Activated B cell treated with CpG ODN at 0.5 μM for 24 hours (primary cell): ENCODE measurements at regions not wholly inside any gene's neighbourhood (a gene's known extent, or its start where the extent isn't known, plus 50 kb on each side); places are given as distances from the start of the nearest gene placed in this dataset.

Source experiments
- ATAC-seq: fragments of 200-7000 bp; cut with Tn5 transposase; one replicate; pipeline ENCODE4 v1.10.0; 2021; ENCODE audit warnings: low read depth, mild to moderate bottlenecking, moderate library complexity
- CTCF ChIA-PET: fragments of 350-600 bp; sonication (Branson Sonifier 250); formaldehyde crosslinking; loops from one replicate; lab custom pipeline; 2021; ENCODE audit warnings: antibody characterized with exemption; lab: Charles Lee
- POLR2A ChIA-PET: fragments of 350-600 bp; sonication (Branson Sonifier 250); formaldehyde crosslinking; loops from one replicate; lab custom pipeline; 2021; ENCODE audit warnings: antibody characterized with exemption; lab: Charles Lee
- DNase-seq: peaks from one replicate; pipeline ENCODE4 v3.0.0; 2022
- H3K27ac Mint-ChIP-seq: one replicate; pipeline ENCODE4 v1.8.0; 2020; ENCODE audit warnings: mixed read lengths
- H3K27me3 Mint-ChIP-seq: one replicate; pipeline ENCODE4 v1.8.0; 2021; ENCODE audit warnings: mixed read lengths
- H3K36me3 Mint-ChIP-seq: one replicate; pipeline ENCODE4 v1.8.0; 2021; ENCODE audit warnings: low read depth, mixed read lengths
- H3K4me1 Mint-ChIP-seq: one replicate; pipeline ENCODE4 v1.8.0; 2021; ENCODE audit warnings: mixed read lengths
- H3K4me3 Mint-ChIP-seq: one replicate; pipeline ENCODE4 v1.8.0; 2020; ENCODE audit warnings: mild to moderate bottlenecking, mixed read lengths
- H3K9me3 Mint-ChIP-seq: one replicate; pipeline ENCODE4 v1.8.0; 2020; ENCODE audit warnings: mixed read lengths
- intact Hi-C: fragments of 100-400 bp; cut with micrococcal nuclease; formaldehyde crosslinking; loops from one replicate; pipeline ENCODE4 v1.15.1; 2024
- TF ChIP-seq, protein P1 (sequence below): fragments of 200-600 bp; IDR thresholded peaks from one replicate; pipeline ENCODE4 v1.8.0; 2022; ENCODE audit warnings: antibody characterized with exemption, mild to moderate bottlenecking

DNA sequence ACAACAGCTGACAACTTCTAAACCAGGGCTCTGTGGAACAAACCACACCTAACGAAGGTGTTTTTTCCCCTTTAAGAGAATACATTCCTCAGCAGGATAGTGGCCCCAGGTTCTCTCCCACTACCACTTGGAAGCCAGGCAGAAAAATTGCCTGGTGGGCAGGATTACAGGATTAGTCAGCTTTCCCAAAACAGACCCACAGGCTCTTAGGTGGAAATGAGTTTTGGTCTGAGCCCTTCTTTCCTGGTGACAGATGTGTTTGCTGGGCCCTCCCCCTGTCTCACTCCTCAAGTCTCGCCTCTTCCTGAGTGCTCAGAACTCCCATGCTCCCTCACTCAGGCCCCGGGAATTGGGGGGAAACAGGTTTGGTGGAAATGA lies 139.4 kb upstream of the HAAO start:
- H3K36me3 Mint-ChIP-seq = no peaks in the 10 kb centered on the region
- H3K4me3 Mint-ChIP-seq = no peak overlapping the region
- ChIA-PET CTCF (no interaction called here), POLR2A (no interaction called here)
- no peaks in the 10 kb centered on the region for H3K4me1 Mint-ChIP-seq
- H3K9me3 Mint-ChIP-seq = no peaks in the 10 kb centered on the region
- intact Hi-C loops = no loop called here
- no peak overlapping the region for H3K27ac Mint-ChIP-seq
- TF ChIP-seq, protein P1, sequence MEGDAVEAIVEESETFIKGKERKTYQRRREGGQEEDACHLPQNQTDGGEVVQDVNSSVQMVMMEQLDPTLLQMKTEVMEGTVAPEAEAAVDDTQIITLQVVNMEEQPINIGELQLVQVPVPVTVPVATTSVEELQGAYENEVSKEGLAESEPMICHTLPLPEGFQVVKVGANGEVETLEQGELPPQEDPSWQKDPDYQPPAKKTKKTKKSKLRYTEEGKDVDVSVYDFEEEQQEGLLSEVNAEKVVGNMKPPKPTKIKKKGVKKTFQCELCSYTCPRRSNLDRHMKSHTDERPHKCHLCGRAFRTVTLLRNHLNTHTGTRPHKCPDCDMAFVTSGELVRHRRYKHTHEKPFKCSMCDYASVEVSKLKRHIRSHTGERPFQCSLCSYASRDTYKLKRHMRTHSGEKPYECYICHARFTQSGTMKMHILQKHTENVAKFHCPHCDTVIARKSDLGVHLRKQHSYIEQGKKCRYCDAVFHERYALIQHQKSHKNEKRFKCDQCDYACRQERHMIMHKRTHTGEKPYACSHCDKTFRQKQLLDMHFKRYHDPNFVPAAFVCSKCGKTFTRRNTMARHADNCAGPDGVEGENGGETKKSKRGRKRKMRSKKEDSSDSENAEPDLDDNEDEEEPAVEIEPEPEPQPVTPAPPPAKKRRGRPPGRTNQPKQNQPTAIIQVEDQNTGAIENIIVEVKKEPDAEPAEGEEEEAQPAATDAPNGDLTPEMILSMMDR = no peak
- no peak for DNase-seq
- no peak for ATAC-seq
- peaks cover 8% of the 10 kb centered on the region for H3K27me3 Mint-ChIP-seq

DNA sequence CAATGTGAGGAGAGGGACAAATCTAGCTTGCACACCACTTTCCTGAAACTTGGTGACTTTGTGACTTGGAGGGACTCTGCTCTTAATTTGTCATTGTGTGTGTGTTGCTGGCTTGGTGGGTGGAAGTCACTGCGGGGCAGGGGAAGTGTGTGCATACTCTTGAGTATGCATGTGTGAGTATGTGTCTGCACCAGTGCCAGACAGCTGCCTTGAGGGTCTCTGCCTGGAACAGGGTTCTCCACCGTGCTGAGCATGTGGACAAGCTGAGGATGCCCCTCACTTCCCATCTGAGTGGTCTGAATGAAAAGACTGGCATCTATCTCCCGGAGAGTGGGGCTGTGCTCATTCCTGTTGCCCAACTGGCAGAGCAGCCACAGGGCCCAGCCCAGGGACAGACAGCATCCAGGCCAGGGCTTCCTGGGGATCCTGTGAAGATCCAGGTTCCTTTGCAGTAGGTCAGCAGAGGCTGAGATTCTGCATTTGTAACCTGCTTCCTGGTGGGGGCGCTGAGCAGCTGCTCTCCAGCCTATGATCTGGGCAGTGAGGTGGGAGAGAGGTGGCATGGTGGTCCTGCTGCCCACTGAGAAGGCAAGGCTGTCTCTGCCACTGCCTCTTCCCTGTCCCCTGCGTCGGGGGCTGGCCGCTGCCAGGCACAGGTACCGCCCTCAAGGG lies 138.9 kb upstream of the HAAO start:
- ChIA-PET POLR2A (no interaction called here), CTCF (no interaction called here)
- TF ChIP-seq, protein P1 = no peak
- no peaks in the 10 kb centered on the region for H3K36me3 Mint-ChIP-seq
- H3K4me1 Mint-ChIP-seq = no peaks in the 10 kb centered on the region
- no peak overlapping the region for H3K27ac Mint-ChIP-seq
- ATAC-seq (no peak), DNase-seq (no peak)
- H3K9me3 Mint-ChIP-seq = no peaks in the 10 kb centered on the region
- intact Hi-C loops = no loop called here
- H3K27me3 Mint-ChIP-seq = peaks cover 8% of the 10 kb centered on the region
- no peak overlapping the region for H3K4me3 Mint-ChIP-seq

DNA sequence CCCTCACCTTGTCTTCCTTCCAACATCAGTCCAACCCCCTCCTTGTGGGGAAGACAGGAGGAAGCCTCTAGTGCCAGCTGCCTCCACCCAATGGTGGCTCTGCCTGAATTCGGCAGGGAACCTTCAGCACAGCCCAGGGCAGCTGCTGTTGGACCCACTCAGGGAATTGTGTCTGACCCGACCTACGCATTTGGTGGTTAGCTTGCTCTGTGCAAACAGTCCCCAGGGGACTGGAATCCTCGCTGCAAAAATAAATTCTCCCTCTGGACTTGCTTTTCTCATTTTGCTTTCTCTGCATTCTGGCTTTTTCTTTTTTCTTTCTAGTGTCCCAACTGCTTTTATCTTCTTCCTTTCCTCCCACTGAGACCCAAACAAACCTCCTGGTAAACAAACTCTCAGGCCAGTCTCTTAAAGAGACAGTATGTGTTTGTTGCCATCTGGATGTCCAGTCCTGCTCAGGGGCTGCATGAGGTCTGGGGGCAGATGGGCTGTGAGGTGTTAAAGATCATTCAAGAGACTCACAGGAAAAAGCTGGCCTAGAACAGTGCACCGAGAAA lies 137.7 kb upstream of the HAAO start:
- ChIA-PET CTCF (no interaction called here), POLR2A (no interaction called here)
- TF ChIP-seq, protein P1 = no peak
- no peak overlapping the region for H3K4me3 Mint-ChIP-seq
- H3K27me3 Mint-ChIP-seq = peaks cover 11% of the 10 kb centered on the region
- no peaks in the 10 kb centered on the region for H3K4me1 Mint-ChIP-seq
- DNase-seq = no peak
- intact Hi-C loops = no loop called here
- ATAC-seq = no peak
- H3K36me3 Mint-ChIP-seq = no peaks in the 10 kb centered on the region
- H3K9me3 Mint-ChIP-seq = no peaks in the 10 kb centered on the region
- no peak overlapping the region for H3K27ac Mint-ChIP-seq

DNA sequence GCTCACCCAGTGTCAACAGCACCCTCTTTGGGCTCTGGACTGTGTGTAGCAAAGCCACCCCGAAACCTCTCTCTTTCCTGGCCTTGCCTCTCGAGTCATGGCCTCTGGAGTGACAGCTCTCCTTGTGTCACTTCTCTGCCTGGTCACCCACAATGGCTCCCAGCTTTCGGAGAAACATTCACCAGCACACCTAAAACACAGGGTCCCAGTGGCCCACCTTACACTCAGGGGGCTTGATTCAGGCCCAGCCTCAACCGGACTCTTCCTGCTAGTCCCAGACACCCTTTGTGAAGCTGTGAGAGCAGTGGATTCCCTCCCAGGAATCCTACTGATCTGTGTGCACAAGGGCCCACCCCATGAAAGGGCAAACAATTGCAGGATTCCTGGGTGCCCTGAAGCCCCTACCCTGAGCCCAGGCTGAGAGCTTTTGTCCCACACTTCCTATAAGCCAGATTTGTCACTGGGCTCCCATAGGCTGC lies 137.2 kb upstream of the HAAO start:
- no peak overlapping the region for H3K27ac Mint-ChIP-seq
- intact Hi-C loops = no loop called here
- peaks cover 11% of the 10 kb centered on the region for H3K27me3 Mint-ChIP-seq
- TF ChIP-seq, protein P1 = no peak
- H3K4me1 Mint-ChIP-seq = no peaks in the 10 kb centered on the region
- ATAC-seq (no peak), DNase-seq (no peak)
- ChIA-PET CTCF (no interaction called here), POLR2A (no interaction called here)
- no peaks in the 10 kb centered on the region for H3K36me3 Mint-ChIP-seq
- H3K4me3 Mint-ChIP-seq = no peak overlapping the region
- H3K9me3 Mint-ChIP-seq = no peaks in the 10 kb centered on the region

DNA sequence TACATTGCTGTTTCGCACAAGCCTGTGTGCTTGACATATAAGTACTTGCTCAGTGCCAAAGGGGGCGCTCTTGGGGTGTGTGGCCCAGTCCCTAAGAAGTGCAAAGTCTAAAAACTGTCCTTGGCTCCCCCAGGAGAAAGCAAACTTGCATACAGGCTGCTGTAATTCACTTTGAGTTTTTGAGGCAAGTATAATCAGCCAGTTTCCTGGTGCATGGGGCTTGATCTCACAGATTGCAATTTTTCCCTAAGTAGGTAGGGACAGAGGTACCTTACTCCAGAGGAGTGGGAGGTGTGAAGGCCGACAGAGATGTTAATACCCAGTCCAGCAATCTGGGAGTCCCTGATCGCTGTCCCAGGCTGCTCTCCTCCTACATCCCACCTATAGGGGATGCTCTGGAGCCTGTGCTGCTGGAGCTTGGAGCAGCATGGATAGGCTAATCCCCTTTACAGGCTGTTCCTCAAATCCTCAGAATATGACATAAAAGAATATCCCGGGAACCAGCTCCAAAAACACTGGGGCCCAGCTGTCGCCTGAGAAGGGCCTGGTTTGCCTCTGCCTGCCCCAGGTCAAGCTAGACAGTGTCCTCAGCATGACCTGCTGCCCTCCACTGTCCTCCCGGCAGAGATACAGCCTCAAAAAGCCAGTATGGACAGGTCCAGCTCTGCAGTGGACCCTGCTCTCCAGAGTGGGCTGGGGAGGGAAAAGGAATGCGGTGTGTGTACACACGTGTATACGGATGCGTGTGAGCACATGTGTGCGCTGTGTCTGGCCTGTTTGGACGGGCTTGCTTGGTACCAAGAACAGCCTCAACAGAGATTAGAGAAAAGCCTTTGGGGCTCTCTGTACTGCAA lies 136.5 kb upstream of the HAAO start:
- intact Hi-C loops = no loop called here
- H3K27me3 Mint-ChIP-seq = peaks cover 11% of the 10 kb centered on the region
- H3K4me3 Mint-ChIP-seq = no peak overlapping the region
- H3K36me3 Mint-ChIP-seq = no peaks in the 10 kb centered on the region
- ATAC-seq (no peak), DNase-seq (no peak)
- TF ChIP-seq, protein P1 = no peak
- CTCF ChIA-PET = no interaction called here
- no peak overlapping the region for H3K27ac Mint-ChIP-seq
- H3K4me1 Mint-ChIP-seq = no peaks in the 10 kb centered on the region
- POLR2A ChIA-PET = no interaction called here
- H3K9me3 Mint-ChIP-seq = no peaks in the 10 kb centered on the region
